ENCODE measurements at regions not wholly inside any gene's neighbourhood (a gene's known extent, or its start where the extent isn't known, plus 50 kb on each side); places are given as distances from the start of the nearest gene placed in this dataset.

- TF ChIP-seq REST (tag by site-specific recombination; IDR thresholded peaks at IDR 0.05) (no peak), CTCF (tag by site-specific recombination; IDR thresholded peaks at IDR 0.05) (no peak), GLI2 (tag by site-specific recombination; IDR thresholded peaks at IDR 0.05; ENCODE audit: borderline replicate concordance, low read depth) (no peak), ZFP41 (tag by site-specific recombination; IDR thresholded peaks at IDR 0.05; ENCODE audit: borderline replicate concordance) (no peak), ZNF600 (tag by site-specific recombination; IDR thresholded peaks at IDR 0.05) (no peak)
These were observed 51.1 kb upstream of the SLC22A16 start for GRCh38 chr6:110527516-110527915.

Data from HEK293 (cell line).